ENCODE measurements at regions not wholly inside any gene's neighbourhood (a gene's known extent, or its start where the extent isn't known, plus 50 kb on each side); places are given as distances from the start of the nearest gene placed in this dataset.

DNA sequence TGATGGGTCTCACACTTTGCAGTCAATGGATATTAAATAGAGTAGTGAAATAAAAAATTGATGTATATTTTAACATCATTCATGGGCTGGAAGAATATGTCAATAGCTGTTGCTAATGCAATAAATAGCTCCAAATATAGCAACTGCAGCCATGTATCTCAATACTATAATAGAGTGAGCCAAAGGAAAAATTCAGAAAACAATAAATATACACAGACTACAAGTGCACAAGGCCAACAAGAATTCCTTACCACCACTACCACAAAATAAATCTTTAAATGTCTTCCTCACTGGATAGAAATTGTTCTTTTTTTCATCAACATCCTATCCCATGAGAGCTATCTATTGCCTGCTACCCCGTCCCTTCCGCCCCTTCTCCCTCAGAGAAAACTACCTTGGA is 113.1 kb upstream of the TRIM24 start:
- TF ChIP-seq, protein P1, sequence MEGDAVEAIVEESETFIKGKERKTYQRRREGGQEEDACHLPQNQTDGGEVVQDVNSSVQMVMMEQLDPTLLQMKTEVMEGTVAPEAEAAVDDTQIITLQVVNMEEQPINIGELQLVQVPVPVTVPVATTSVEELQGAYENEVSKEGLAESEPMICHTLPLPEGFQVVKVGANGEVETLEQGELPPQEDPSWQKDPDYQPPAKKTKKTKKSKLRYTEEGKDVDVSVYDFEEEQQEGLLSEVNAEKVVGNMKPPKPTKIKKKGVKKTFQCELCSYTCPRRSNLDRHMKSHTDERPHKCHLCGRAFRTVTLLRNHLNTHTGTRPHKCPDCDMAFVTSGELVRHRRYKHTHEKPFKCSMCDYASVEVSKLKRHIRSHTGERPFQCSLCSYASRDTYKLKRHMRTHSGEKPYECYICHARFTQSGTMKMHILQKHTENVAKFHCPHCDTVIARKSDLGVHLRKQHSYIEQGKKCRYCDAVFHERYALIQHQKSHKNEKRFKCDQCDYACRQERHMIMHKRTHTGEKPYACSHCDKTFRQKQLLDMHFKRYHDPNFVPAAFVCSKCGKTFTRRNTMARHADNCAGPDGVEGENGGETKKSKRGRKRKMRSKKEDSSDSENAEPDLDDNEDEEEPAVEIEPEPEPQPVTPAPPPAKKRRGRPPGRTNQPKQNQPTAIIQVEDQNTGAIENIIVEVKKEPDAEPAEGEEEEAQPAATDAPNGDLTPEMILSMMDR (IDR thresholded peaks at IDR 0.05) = no peak
- TF ChIP-seq EZH2 (IDR thresholded peaks at IDR 0.05; ENCODE audit: borderline replicate concordance, insufficient read depth, low read depth, low read length, poor library complexity, severe bottlenecking) = no peak
